GM18498 (cell line): ENCODE measurements at regions not wholly inside any gene's neighbourhood (a gene's known extent, or its start where the extent isn't known, plus 50 kb on each side); places are given as distances from the start of the nearest gene placed in this dataset.
"Not testable (repeated sequence)": the region's sequence is repeated elsewhere in the genome, so short reads cannot be mapped to it uniquely, and the experiment has no call there.

Experiments used
- ATAC-seq: cut with Tn5 transposase; IDR thresholded peaks from one replicate; pipeline ENCODE4 v1.9.1; 2021; ENCODE audit warnings: mild to moderate bottlenecking, moderate library complexity; ENCODE audit not compliant: unreplicated experiment

- ATAC-seq: no peak
These were observed 192.1 kb upstream of the TTC14 start for GRCh38 chr3:180409883-180410282.

GRCh38 chr3:180414157-180414556, 187.8 kb upstream of the TTC14 start:
- ATAC-seq: no peak

- no peak for ATAC-seq
These were observed 185.8 kb upstream of the TTC14 start for GRCh38 chr3:180416111-180416594.

- ATAC-seq: no peak
These were observed 184.7 kb upstream of the TTC14 start for GRCh38 chr3:180417241-180417640.

- ATAC-seq: no peak
These were observed 181.9 kb upstream of the TTC14 start for GRCh38 chr3:180420016-180420415.

GRCh38 chr3:180420804-180421203, 181.2 kb upstream of the TTC14 start:
- ATAC-seq: no peak

- ATAC-seq: no peak
These were observed 180.7 kb upstream of the TTC14 start for GRCh38 chr3:180421221-180421620.

- no peak for ATAC-seq
These were observed 180.2 kb upstream of the TTC14 start for GRCh38 chr3:180421721-180422120.

- not testable (repeated sequence) for ATAC-seq
These were observed 177.7 kb upstream of the TTC14 start for GRCh38 chr3:180424305-180424704.

- ATAC-seq: no peak
These were observed 171.1 kb upstream of the TTC14 start for GRCh38 chr3:180430896-180431295.

GRCh38 chr3:180433152-180433551, 168.8 kb upstream of the TTC14 start:
- ATAC-seq: no peak

GRCh38 chr3:180447136-180447535, 154.8 kb upstream of the TTC14 start:
- ATAC-seq: no peak

- ATAC-seq: not testable (repeated sequence)
These were observed 153.6 kb upstream of the TTC14 start for GRCh38 chr3:180448407-180448806.

GRCh38 chr3:180457225-180457624, 144.7 kb upstream of the TTC14 start:
- no peak for ATAC-seq

- no peak for ATAC-seq
These were observed 135.5 kb upstream of the TTC14 start for GRCh38 chr3:180466401-180467011.

GRCh38 chr3:180467177-180467576, 134.8 kb upstream of the TTC14 start:
- ATAC-seq: no peak

- no peak for ATAC-seq
These were observed 132.8 kb upstream of the TTC14 start for GRCh38 chr3:180469149-180469548.

GRCh38 chr3:180478695-180479094, 123.3 kb upstream of the TTC14 start:
- ATAC-seq: no peak

GRCh38 chr3:180492047-180492446, 109.9 kb upstream of the TTC14 start:
- no peak for ATAC-seq

GRCh38 chr3:180496995-180497394, 105.0 kb upstream of the TTC14 start:
- ATAC-seq: no peak

GRCh38 chr3:180516368-180516767, 85.6 kb upstream of the TTC14 start:
- no peak for ATAC-seq

GRCh38 chr3:180523040-180523439, 78.9 kb upstream of the TTC14 start:
- no peak for ATAC-seq

GRCh38 chr3:180528843-180529242, 73.1 kb upstream of the TTC14 start:
- no peak for ATAC-seq
